ENCODE measurements at regions not wholly inside any gene's neighbourhood (a gene's known extent, or its start where the extent isn't known, plus 50 kb on each side); places are given as distances from the start of the nearest gene placed in this dataset.

DNA sequence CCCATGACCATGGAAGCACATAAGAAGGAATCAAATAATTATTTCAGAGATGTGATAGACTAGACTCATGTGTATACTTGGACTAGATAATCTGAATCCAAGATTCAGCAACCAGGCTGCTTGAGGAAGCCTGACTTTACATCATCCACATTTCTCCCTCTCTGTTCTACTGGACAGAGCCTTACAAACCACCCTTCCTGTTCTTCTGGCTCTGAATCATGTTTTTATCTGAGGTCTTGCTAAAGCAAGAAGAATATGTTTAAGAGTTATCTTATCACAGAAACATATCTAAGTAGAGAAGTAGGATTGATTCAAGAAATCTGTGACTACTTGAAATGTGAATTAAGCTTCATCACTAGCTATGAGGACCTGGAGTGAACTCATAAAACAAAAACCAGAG, 71.1 kb upstream of the SLC24A5 start:
- H3K4me3 ChIP-seq (ENCODE audit: low read length) = no peak overlapping the region
- TF ChIP-seq, protein P1, sequence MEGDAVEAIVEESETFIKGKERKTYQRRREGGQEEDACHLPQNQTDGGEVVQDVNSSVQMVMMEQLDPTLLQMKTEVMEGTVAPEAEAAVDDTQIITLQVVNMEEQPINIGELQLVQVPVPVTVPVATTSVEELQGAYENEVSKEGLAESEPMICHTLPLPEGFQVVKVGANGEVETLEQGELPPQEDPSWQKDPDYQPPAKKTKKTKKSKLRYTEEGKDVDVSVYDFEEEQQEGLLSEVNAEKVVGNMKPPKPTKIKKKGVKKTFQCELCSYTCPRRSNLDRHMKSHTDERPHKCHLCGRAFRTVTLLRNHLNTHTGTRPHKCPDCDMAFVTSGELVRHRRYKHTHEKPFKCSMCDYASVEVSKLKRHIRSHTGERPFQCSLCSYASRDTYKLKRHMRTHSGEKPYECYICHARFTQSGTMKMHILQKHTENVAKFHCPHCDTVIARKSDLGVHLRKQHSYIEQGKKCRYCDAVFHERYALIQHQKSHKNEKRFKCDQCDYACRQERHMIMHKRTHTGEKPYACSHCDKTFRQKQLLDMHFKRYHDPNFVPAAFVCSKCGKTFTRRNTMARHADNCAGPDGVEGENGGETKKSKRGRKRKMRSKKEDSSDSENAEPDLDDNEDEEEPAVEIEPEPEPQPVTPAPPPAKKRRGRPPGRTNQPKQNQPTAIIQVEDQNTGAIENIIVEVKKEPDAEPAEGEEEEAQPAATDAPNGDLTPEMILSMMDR (conservative IDR thresholded peaks at IDR 0.05; ENCODE audit: low read depth, low read length) = no peak
- no peak for DNase-seq (ENCODE audit: low read depth)

DNA sequence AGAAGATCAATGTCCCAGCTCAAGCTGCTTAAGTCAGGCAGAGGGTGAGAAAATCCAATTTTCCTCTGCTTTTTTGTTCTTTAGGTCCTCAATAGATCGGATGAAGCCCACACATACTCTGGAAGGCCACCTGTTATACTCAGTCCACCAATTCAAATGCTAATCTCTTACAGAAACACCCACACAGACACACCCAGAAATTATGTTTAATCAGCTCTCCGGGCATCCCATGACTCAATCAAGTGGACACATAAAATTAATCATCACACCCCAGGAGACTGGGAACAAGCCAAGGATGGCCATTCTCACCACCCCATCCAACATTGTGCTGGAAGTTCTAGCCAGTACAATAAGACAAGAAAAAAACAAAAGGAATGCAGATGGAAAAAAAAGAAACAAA, 67.8 kb upstream of the SLC24A5 start:
- DNase-seq (ENCODE audit: low read depth) = peak; percentile 80
- no peak overlapping the region for H3K4me3 ChIP-seq (ENCODE audit: low read length)

DNA sequence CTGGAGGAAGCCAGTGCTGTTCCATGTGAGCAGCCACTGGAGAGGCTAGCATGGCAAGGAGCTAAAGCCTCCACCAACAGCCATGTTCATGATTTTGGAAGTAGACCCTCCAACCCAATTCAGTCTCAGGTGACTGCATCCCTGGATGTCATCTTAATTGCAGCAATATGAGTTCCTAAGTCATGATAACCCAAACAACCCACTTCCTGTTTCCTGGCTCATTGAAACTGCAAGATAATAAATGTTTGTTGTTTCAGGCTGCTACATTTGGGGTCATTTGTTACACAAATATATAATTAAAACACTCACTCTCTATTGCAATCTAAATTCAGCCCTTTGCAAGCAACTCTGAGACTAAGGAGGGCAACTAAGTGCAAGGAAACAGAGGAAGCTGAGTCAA, 62.4 kb upstream of the SLC24A5 start:
- TF ChIP-seq, protein P1 (conservative IDR thresholded peaks at IDR 0.05; ENCODE audit: low read depth, low read length) = no peak
- no peak overlapping the region for H3K4me3 ChIP-seq (ENCODE audit: low read length)
- no peak for DNase-seq (ENCODE audit: low read depth)

More for the DNA sequence above, 67.8 kb upstream of the SLC24A5 start:
- TF ChIP-seq, protein P1 (conservative IDR thresholded peaks at IDR 0.05; ENCODE audit: low read depth, low read length) = no peak

DNA sequence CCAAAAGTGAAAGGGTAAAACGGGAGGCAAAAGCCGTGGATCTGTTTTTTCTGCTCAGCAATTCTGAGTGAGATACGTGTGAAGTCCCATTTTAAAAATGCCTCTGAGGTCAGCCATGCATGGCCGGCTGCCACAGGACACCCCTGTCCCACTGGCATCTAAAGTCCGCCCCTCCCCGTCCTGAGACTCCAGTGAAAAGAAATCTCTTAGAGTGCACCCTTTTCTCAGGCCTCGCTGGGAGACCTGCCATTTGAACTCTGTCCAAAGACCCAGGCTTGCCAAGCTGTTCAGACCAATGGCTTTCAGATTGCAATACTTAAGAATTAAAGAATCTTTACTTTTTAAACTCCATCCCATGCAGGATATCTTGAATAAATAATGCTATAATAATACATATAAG, 61.0 kb upstream of the SLC24A5 start:
- no peak for DNase-seq (ENCODE audit: low read depth)
- H3K4me3 ChIP-seq (ENCODE audit: low read length) = no peak overlapping the region
- TF ChIP-seq, protein P1 (conservative IDR thresholded peaks at IDR 0.05; ENCODE audit: low read depth, low read length) = no peak

DNA sequence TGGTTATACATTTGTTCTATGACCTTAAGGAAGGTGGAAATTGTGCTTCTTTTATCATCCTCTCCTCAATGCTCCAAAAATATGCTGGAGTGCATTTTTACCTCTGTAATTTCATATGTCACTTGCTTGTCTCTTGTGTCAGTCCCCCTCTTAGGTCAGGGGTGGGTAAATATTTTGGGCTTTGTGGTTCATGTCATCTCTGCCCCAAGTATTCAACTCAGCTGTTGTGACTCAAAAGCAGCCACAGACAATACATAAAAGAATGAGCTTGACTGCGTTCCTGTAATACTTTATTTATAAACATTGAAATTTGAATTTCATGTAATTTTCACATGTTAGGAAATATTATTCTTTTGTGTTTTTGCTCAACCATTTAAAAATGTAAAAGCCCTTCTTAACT, 60.4 kb upstream of the SLC24A5 start:
- DNase-seq (ENCODE audit: low read depth) = no peak
- H3K4me3 ChIP-seq (ENCODE audit: low read length) = no peak overlapping the region
- TF ChIP-seq, protein P1 (conservative IDR thresholded peaks at IDR 0.05; ENCODE audit: low read depth, low read length) = no peak

DNA sequence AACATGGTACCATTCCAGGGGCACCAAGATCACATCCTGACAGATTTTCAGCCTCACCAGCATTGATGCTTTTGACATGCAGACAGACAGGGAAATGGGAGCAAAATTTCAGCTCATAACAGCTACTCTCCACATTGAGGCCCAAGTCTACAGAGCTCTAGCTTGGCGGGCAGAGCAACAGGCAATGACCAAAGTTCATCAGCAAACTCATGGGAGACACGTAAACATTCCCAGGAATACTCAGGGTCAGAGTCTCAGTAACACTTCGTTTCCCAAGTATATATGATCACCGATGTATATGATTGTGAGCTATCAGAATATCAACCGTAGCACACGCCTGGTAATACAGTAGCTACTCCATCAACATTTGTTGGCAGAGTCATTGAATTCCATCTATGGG, 59.2 kb upstream of the SLC24A5 start:
- no peak overlapping the region for H3K4me3 ChIP-seq (ENCODE audit: low read length)
- TF ChIP-seq, protein P1 (conservative IDR thresholded peaks at IDR 0.05; ENCODE audit: low read depth, low read length) = no peak
- no peak for DNase-seq (ENCODE audit: low read depth)

DNA sequence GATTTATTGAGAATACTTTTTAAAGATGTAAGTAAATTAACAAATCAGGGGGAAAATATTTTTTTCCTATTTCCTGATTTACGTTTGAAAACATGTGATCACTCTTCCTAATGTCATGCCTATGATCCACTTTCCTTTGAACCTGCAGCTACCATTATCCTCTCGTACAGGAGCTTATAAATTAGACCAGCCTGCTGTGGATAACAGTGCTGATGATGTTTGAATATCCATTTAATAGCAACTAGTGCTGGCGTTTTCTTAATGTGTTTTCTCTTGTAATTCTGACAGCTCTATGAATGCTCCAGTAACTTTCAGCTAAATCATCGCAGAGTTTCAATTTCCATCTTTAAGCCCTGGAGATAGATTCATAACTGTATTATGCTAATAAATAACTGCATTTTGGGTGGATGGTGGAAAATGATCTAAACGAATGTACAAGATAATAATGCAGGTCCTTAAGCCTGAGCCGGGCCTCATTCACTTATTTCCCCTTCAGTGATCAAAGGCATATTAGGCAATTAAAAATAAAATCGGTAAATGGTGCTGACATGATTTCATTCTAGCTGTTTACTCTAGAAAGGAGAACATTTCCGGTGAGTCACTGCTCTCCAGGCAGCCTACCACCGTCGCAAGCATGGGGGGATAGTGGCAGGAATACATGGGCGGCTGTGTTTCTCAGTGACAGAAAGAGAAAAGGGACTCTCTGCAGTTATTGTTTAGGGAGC, 58.5 kb upstream of the SLC24A5 start:
- peak; percentile 73 for DNase-seq (ENCODE audit: low read depth)
- TF ChIP-seq, protein P1 (conservative IDR thresholded peaks at IDR 0.05; ENCODE audit: low read depth, low read length) = no peak
- H3K4me3 ChIP-seq (ENCODE audit: low read length) = no peak overlapping the region
